K562 (cell line): ENCODE measurements at regions not wholly inside any gene's neighbourhood (a gene's known extent, or its start where the extent isn't known, plus 50 kb on each side); places are given as distances from the start of the nearest gene placed in this dataset.

Experiments used
- ATAC-seq: fragments of 200-7000 bp; cut with Tn5 transposase; 3 replicates; pipeline ENCODE4 v1.9.1; 2020; ENCODE audit warnings: moderate library complexity
- BruUV-seq: library from RNA; stranded (reverse); fragments of 400-500 nt; replicated peaks from 2 replicates; lab custom pipeline; 2021; lab: Mats Ljungman, UMichigan
- CTCF ChIA-PET: fragments of 300-600 bp; formaldehyde crosslinking; extraction: SDS; loops from one replicate; lab custom pipeline; 2021; ENCODE audit warnings: low intra/inter-chr PET ratio; lab: Yijun Ruan, JAX
- POLR2A ChIA-PET: fragments of 300-600, 350-650 bp; sonication (Branson Sonifier 250); formaldehyde crosslinking; extraction: SDS; loops from one replicate; lab custom pipeline; 2021; ENCODE audit warnings: antibody characterized with exemption, inconsistent platforms; lab: Yijun Ruan, JAX
- DNase-seq, 4 experiments: peaks; one replicate each; pipeline versions ENCODE4 v3.0.0 to v3.0.0-alpha.2; 2011 to 2018; ENCODE audit warnings: low spot score in 3 of 4, mixed read lengths in 3 of 4; ENCODE audit errors: extremely low read depth in 1 of 4
- FAIRE-seq: peaks from 2 replicates; lab custom pipeline; 2011; peaks lifted over from hg19 to GRCh38; lab: Jason Lieb, UNC
- H2AFZ ChIP-seq: 2 replicates; pipeline ENCODE4 v1.6.0; 2011; ENCODE audit warnings: low read depth, low read length, control low read depth, inconsistent platforms
- H3K27ac ChIP-seq: fragments of 200-600 bp; 3 replicates; pipeline ENCODE4 v1.8.0; 2011; ENCODE audit warnings: low read depth, mild to moderate bottlenecking, control low read depth, inconsistent platforms, low read length, moderate library complexity, mixed read lengths; ENCODE audit errors: extremely low read depth
- H3K27me3 ChIP-seq, 2 experiments: fragments of 300-600 bp in 1 of 2; 2 replicates in 1 of 2; 3 replicates in 1 of 2; pipeline versions ENCODE4 v1.6.0 to v1.8.0; 2011; ENCODE audit warnings: inconsistent platforms in 2 of 2, low read length in 2 of 2, mild to moderate bottlenecking in 1 of 2, mixed read lengths in 1 of 2, moderate library complexity in 1 of 2; ENCODE audit not compliant: control insufficient read depth in 2 of 2, insufficient read depth in 2 of 2
- H3K36me3 ChIP-seq: fragments of 300-600 bp; 3 replicates; pipeline ENCODE4 v1.8.0; 2011; ENCODE audit warnings: mild to moderate bottlenecking, low read length, inconsistent platforms; ENCODE audit not compliant: control insufficient read depth, insufficient read depth
- H3K4me1 ChIP-seq, 2 experiments: fragments of 200-600 bp in 1 of 2; replicated peaks in 1 of 2; 2 replicates in 1 of 2; 3 replicates in 1 of 2; pipeline versions ENCODE4 v1.5.1 to v1.8.0; 2011; ENCODE audit warnings: inconsistent platforms in 2 of 2, low read length in 2 of 2, mild to moderate bottlenecking in 1 of 2, mixed read lengths in 1 of 2, moderate library complexity in 1 of 2; ENCODE audit not compliant: control insufficient read depth in 2 of 2, insufficient read depth in 2 of 2
- H3K4me2 ChIP-seq: 2 replicates; pipeline ENCODE4 v1.6.1; 2011; ENCODE audit warnings: low read length, control low read depth, inconsistent platforms, mixed read lengths; ENCODE audit not compliant: insufficient read depth
- H3K4me3 ChIP-seq: fragments of 200-600 bp; sonication (generic), shearing (Covaris generic); 2 replicates; pipeline ENCODE4 v1.5.1; 2016; ENCODE audit warnings: control low read depth, inconsistent platforms
- H3K79me2 ChIP-seq: fragments of 200-600 bp; 3 replicates; pipeline ENCODE4 v1.8.0; 2011; ENCODE audit warnings: low read length, inconsistent platforms; ENCODE audit not compliant: control insufficient read depth, insufficient read depth
- H3K9ac ChIP-seq, 2 experiments: 2 replicates each; pipeline versions ENCODE4 v1.6.0 to v1.6.1; 2011; ENCODE audit warnings: low read depth in 2 of 2, low read length in 2 of 2, control low read depth in 1 of 2, inconsistent platforms in 1 of 2, mild to moderate bottlenecking in 1 of 2, mixed read lengths in 1 of 2; ENCODE audit not compliant: insufficient read depth in 1 of 2
- H3K9me1 ChIP-seq: one replicate; pipeline ENCODE4 v1.6.0; 2011; ENCODE audit warnings: inconsistent platforms, mild to moderate bottlenecking, low read length, moderate library complexity; ENCODE audit not compliant: control insufficient read depth, insufficient read depth
- H3K9me3 ChIP-seq: replicated peaks from 2 replicates; pipeline ENCODE4 v1.5.1; 2011; ENCODE audit warnings: low read depth, low read length, inconsistent platforms; ENCODE audit not compliant: control insufficient read depth, insufficient read depth
- H4K20me1 ChIP-seq: replicated peaks from 2 replicates; pipeline ENCODE4 v1.6.1; 2011; ENCODE audit warnings: low read length, inconsistent platforms, mixed read lengths; ENCODE audit not compliant: control insufficient read depth, insufficient read depth
- KLF13 ChIP-seq: fragments of 450-650 bp; IDR thresholded peaks from 2 replicates; pipeline ENCODE4 v1.6.1; 2016; ENCODE audit warnings: missing genetic modification characterization, low read depth, mild to moderate bottlenecking, missing compliant biosample characterization, moderate library complexity, borderline replicate concordance
- L3MBTL2 ChIP-seq: fragments of 450-650 bp; IDR thresholded peaks from 2 replicates; pipeline ENCODE4 v1.6.1; 2016; ENCODE audit warnings: mild to moderate bottlenecking, moderate library complexity
- SIN3A ChIP-seq, 2 experiments: fragments of 150-350 bp in 1 of 2; IDR thresholded peaks; 2 replicates each; pipeline ENCODE4 v1.6.1; 2011 to 2016; ENCODE audit warnings: borderline replicate concordance in 2 of 2, low read depth in 2 of 2, low read length in 2 of 2, mild to moderate bottlenecking in 2 of 2, moderate library complexity in 2 of 2; ENCODE audit not compliant: control insufficient read depth in 1 of 2
- SMARCA5 ChIP-seq: fragments of 450-650 bp; IDR thresholded peaks from 2 replicates; pipeline ENCODE4 v1.6.1; 2016
- WGBS: fragments of 100-300 bp; shearing (Covaris generic); methylation state at CpG from one replicate; pipeline ENCODE4 v1.1.6; 2016; ENCODE audit warnings: low coverage, mixed read lengths; ENCODE audit not compliant: insufficient coverage; ENCODE audit errors: missing lambda C conversion rate; 5-methylcytosine and 5-hydroxymethylcytosine counted together
- in situ Hi-C: fragments of 300-500 bp; cut with MboI; formaldehyde crosslinking; loops from 4 replicates; pipeline ENCODE4 v1.15.0; 2018; ENCODE audit warnings: inconsistent platforms, mixed read lengths
- intact Hi-C: fragments of 100-400 bp; cut with micrococcal nuclease; formaldehyde crosslinking; loops from 2 replicates; pipeline ENCODE4 v1.14.2; 2022
- TF ChIP-seq, protein P1 (sequence below): fragments of 450-650 bp; IDR thresholded peaks from 2 replicates; pipeline ENCODE4 v1.6.1; 2016; ENCODE audit warnings: low read depth
- TF ChIP-seq, protein P2 (sequence below): fragments of 250-450 bp; sonication (Bioruptor Pico); IDR thresholded peaks from 2 replicates; pipeline ENCODE4 v1.6.1; 2021; ENCODE audit warnings: mild to moderate bottlenecking

DNA sequence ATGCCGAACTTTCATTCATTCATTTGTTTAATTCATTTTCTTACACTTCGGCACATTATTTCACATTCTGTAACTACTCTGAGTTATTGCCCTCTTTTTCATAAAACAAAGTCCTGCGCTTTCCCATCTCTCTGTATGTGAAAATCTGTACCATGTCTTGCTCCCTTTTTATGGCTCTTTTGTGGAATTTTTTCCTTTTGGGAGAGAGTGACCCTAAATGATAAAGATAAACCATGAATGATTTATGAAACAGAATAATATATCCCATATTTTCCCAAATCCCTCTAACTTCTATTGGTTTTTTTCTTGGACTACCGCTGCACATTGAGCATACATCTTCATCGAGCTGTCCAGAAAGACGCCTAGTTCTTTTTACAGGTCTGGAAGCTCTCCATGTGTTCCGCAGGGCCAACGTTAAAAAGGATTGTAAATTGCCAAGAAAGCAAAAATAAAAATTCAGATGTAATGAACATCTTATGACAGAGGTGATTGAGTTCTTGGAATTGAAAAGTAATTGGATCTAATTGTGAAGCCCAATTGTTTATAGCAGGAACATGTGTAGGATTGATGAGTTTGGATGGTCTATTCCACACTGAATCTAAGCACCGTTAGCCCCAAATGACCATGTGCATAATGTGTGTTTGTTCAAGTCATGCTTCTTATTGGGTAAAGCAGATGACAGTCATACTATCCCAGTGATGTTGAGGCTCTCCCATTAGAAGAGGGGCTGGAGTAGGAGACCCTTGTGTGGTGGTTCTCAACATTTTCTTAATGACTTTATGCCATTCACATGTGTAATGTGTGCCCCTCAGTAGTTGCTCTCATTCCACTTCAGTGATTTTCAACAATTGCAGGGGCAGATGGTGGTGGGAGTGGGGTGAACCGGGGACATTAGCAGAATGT lies 378.9 kb downstream of the DLEU7 start:
- no peaks in the 10 kb centered on the region for H4K20me1 ChIP-seq
- DNase-seq (no peak), ATAC-seq (no peak), FAIRE-seq (no peak)
- H3K36me3 ChIP-seq = no peaks in the 10 kb centered on the region; the same call in 2 of the 3 replicates
- no peak overlapping the region for H2AFZ ChIP-seq
- H3K27me3 ChIP-seq = no peaks in the 10 kb centered on the region
- no peak overlapping the region for H3K4me2 ChIP-seq
- ChIA-PET POLR2A (no interaction called here), CTCF (interaction anchor here (0.7 kb wide), 1 partner anchor 1667 kb away, joined by 3 read pairs; no protein-coding TSS in a partner anchor)
- no peak overlapping the region for H3K27ac ChIP-seq
- no peaks in the 10 kb centered on the region for H3K9me1 ChIP-seq
- intact Hi-C loops (no loop called here), in situ Hi-C loops (no loop called here)
- no peaks in the 10 kb centered on the region for H3K79me2 ChIP-seq
- no peaks in the 10 kb centered on the region for H3K9me3 ChIP-seq
- H3K4me3 ChIP-seq = no peak overlapping the region
- H3K4me1 ChIP-seq = peaks cover 0 to 20% of the 10 kb centered on the region in 2 experiments; a peak in 3 of 5 replicates
- no peak overlapping the region for H3K9ac ChIP-seq
- BruUV-seq = no TSS peak
- WGBS = 82% methylated on average over 9 of the region's 10 CpGs
- TF ChIP-seq L3MBTL2 = no peak
- no peak for TF ChIP-seq SIN3A (IDR thresholded peaks at IDR 0.05; ENCODE audit: borderline replicate concordance in 2 of 2, control insufficient read depth in 1 of 2, low read depth in 2 of 2, low read length in 2 of 2)
- TF ChIP-seq, protein P1, sequence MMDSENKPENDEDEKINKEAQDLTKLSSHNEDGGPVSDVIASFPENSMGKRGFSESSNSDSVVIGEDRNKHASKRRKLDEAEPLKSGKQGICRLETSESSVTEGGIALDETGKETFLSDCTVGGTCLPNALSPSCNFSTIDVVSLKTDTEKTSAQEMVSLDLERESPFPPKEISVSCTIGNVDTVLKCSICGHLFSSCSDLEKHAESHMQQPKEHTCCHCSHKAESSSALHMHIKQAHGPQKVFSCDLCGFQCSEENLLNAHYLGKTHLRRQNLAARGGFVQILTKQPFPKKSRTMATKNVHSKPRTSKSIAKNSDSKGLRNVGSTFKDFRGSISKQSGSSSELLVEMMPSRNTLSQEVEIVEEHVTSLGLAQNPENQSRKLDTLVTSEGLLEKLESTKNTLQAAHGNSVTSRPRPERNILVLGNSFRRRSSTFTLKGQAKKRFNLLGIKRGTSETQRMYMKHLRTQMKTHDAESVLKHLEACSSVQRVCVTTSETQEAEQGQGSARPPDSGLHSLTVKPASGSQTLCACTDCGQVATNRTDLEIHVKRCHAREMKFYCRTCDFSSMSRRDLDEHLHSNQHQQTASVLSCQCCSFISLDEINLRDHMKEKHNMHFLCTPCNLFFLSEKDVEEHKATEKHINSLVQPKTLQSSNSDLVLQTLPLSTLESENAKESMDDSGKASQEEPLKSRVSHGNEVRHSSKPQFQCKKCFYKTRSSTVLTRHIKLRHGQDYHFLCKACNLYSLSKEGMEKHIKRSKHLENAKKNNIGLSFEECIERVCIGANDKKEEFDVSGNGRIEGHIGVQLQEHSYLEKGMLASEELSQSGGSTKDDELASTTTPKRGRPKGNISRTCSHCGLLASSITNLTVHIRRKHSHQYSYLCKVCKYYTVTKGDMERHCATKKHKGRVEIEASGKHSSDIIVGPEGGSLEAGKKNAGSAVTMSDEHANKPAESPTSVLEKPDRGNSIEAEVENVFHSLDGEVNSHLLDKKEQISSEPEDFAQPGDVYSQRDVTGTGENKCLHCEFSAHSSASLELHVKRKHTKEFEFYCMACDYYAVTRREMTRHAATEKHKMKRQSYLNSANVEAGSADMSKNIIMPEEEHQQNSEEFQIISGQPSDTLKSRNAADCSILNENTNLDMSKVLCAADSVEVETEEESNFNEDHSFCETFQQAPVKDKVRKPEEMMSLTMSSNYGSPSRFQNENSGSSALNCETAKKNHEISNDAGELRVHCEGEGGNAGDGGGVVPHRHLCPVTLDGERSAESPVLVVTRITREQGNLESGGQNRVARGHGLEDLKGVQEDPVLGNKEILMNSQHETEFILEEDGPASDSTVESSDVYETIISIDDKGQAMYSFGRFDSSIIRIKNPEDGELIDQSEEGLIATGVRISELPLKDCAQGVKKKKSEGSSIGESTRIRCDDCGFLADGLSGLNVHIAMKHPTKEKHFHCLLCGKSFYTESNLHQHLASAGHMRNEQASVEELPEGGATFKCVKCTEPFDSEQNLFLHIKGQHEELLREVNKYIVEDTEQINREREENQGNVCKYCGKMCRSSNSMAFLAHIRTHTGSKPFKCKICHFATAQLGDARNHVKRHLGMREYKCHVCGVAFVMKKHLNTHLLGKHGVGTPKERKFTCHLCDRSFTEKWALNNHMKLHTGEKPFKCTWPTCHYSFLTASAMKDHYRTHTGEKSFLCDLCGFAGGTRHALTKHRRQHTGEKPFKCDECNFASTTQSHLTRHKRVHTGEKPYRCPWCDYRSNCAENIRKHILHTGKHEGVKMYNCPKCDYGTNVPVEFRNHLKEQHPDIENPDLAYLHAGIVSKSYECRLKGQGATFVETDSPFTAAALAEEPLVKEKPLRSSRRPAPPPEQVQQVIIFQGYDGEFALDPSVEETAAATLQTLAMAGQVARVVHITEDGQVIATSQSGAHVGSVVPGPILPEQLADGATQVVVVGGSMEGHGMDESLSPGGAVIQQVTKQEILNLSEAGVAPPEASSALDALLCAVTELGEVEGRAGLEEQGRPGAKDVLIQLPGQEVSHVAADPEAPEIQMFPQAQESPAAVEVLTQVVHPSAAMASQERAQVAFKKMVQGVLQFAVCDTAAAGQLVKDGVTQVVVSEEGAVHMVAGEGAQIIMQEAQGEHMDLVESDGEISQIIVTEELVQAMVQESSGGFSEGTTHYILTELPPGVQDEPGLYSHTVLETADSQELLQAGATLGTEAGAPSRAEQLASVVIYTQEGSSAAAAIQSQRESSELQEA = no peak
- TF ChIP-seq, protein P2, sequence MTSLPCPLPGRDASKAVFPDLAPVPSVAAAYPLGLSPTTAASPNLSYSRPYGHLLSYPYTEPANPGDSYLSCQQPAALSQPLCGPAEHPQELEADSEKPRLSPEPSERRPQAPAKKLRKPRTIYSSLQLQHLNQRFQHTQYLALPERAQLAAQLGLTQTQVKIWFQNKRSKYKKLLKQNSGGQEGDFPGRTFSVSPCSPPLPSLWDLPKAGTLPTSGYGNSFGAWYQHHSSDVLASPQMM (CRISPR knock-in tag) = no peak
- TF ChIP-seq KLF13 (tag) = no peak
- TF ChIP-seq SMARCA5 = no peak
